ENCODE measurements at regions not wholly inside any gene's neighbourhood (a gene's known extent, or its start where the extent isn't known, plus 50 kb on each side); places are given as distances from the start of the nearest gene placed in this dataset.

- TF ChIP-seq CTCF (IDR thresholded peaks at IDR 0.05) (no peak), POLR2A (IDR thresholded peaks at IDR 0.05; ENCODE audit: low read depth) (no peak)
Observed at GRCh38 chr3:151578495-151578894, 117.6 kb upstream of the IGSF10 start.
